ENCODE measurements at regions not wholly inside any gene's neighbourhood (a gene's known extent, or its start where the extent isn't known, plus 50 kb on each side); places are given as distances from the start of the nearest gene placed in this dataset.

DNA sequence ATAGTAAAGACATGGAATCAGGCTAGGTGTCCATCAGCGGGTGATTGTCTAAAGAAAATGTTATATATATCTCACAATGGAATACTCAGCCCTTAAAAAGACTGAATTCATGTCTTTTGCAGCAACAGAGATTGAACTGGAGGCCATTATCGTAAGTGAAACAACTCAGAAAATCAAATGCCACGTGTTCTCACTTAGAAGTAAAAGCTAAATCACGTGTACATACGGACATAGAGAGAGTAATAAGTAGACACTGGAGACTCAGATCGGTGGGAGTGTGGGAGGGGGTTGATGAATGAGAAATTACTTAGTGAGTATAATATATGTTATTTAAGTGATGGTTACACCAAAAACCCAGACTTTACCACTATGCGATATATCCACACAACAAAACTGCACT lies 266.3 kb upstream of the PPFIA2 start:
- TF ChIP-seq, protein P1, sequence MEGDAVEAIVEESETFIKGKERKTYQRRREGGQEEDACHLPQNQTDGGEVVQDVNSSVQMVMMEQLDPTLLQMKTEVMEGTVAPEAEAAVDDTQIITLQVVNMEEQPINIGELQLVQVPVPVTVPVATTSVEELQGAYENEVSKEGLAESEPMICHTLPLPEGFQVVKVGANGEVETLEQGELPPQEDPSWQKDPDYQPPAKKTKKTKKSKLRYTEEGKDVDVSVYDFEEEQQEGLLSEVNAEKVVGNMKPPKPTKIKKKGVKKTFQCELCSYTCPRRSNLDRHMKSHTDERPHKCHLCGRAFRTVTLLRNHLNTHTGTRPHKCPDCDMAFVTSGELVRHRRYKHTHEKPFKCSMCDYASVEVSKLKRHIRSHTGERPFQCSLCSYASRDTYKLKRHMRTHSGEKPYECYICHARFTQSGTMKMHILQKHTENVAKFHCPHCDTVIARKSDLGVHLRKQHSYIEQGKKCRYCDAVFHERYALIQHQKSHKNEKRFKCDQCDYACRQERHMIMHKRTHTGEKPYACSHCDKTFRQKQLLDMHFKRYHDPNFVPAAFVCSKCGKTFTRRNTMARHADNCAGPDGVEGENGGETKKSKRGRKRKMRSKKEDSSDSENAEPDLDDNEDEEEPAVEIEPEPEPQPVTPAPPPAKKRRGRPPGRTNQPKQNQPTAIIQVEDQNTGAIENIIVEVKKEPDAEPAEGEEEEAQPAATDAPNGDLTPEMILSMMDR (IDR thresholded peaks at IDR 0.05): no peak
- no peak for TF ChIP-seq POLR2A (IDR thresholded peaks at IDR 0.05)

Data from upper lobe of left lung (tissue), 4 donors.